NB4 (cell line): ENCODE measurements at regions not wholly inside any gene's neighbourhood (a gene's known extent, or its start where the extent isn't known, plus 50 kb on each side); places are given as distances from the start of the nearest gene placed in this dataset.

Source experiments
- MYC ChIP-seq: IDR thresholded peaks from 2 replicates; pipeline ENCODE4 v1.6.1; 2011; ENCODE audit warnings: low read depth, low read length
- POLR2A ChIP-seq: IDR thresholded peaks from 2 replicates; pipeline ENCODE4 v1.6.1; 2011; ENCODE audit warnings: mild to moderate bottlenecking; ENCODE audit not compliant: insufficient read length; ENCODE audit errors: extremely low read depth
- TF ChIP-seq, protein P1 (sequence below): IDR thresholded peaks from one replicate; pipeline ENCODE4 v1.5.1; 2012; ENCODE audit warnings: low read depth, low read length

DNA sequence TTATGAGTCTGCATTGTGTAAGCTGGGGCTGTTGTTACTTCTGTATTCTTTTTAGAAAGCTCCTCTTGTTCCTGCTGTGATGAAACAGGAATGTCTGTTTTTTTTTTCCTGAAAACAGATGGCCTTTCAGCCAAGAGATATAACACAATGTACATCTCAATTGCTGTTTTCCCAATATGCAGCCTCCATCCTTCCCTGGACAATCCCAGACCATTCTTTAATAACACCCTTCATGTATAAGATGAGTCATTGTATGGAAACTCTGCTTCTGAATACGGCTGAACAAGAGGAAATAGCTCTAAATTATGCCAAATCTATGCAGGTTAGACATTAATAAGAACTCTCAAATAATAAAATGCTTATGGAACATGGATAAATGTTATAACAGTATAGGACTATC, 60.2 kb upstream of the LRRC4C start:
- TF ChIP-seq POLR2A (no peak), MYC (no peak)
- TF ChIP-seq, protein P1, sequence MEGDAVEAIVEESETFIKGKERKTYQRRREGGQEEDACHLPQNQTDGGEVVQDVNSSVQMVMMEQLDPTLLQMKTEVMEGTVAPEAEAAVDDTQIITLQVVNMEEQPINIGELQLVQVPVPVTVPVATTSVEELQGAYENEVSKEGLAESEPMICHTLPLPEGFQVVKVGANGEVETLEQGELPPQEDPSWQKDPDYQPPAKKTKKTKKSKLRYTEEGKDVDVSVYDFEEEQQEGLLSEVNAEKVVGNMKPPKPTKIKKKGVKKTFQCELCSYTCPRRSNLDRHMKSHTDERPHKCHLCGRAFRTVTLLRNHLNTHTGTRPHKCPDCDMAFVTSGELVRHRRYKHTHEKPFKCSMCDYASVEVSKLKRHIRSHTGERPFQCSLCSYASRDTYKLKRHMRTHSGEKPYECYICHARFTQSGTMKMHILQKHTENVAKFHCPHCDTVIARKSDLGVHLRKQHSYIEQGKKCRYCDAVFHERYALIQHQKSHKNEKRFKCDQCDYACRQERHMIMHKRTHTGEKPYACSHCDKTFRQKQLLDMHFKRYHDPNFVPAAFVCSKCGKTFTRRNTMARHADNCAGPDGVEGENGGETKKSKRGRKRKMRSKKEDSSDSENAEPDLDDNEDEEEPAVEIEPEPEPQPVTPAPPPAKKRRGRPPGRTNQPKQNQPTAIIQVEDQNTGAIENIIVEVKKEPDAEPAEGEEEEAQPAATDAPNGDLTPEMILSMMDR = no peak
